Mesothelial cell of epicardium (in vitro differentiated cells): ENCODE measurements at regions not wholly inside any gene's neighbourhood (a gene's known extent, or its start where the extent isn't known, plus 50 kb on each side); places are given as distances from the start of the nearest gene placed in this dataset.

Experiments
- DNase-seq, 2 experiments: peaks; one replicate each; pipeline ENCODE4 v3.0.0; 2021; ENCODE audit warnings: low spot score in 2 of 2; ENCODE audit not compliant: unreplicated experiment in 2 of 2
- H3K27ac Mint-ChIP-seq: 2 replicates; pipeline ENCODE4 v1.8.0; 2021; ENCODE audit warnings: mixed read lengths
- H3K27me3 Mint-ChIP-seq: 2 replicates; pipeline ENCODE4 v1.8.0; 2021; ENCODE audit warnings: low read depth, mixed read lengths
- H3K36me3 Mint-ChIP-seq: 2 replicates; pipeline ENCODE4 v1.8.0; 2021; ENCODE audit warnings: mixed read lengths
- H3K4me1 Mint-ChIP-seq: 2 replicates; pipeline ENCODE4 v1.8.0; 2021; ENCODE audit warnings: mixed read lengths
- H3K4me3 Mint-ChIP-seq: 2 replicates; pipeline ENCODE4 v1.8.0; 2021; ENCODE audit warnings: mild to moderate bottlenecking, moderate library complexity, mixed read lengths
- H3K9me3 Mint-ChIP-seq: 2 replicates; pipeline ENCODE4 v1.8.0; 2021; ENCODE audit warnings: mixed read lengths
- CTCF ChIP-seq: fragments of 200-600 bp; sonication (generic); IDR thresholded peaks from one replicate; pipeline ENCODE4 v1.5.0; 2021; ENCODE audit warnings: antibody characterized with exemption; ENCODE audit not compliant: unreplicated experiment

- Mint-ChIP-seq H3K9me3 (no peaks in the 10 kb centered on the region), H3K27ac (no peak overlapping the region), H3K27me3 (no peaks in the 10 kb centered on the region), H3K4me3 (no peak overlapping the region), H3K4me1 (peaks cover 10% of the 10 kb centered on the region), H3K36me3 (no peaks in the 10 kb centered on the region)
- no peak for DNase-seq
- no peak for TF ChIP-seq CTCF
Observed at GRCh38 chr5:21237461-21237860, 1249.5 kb upstream of the CDH18 start.

GRCh38 chr5:21236971-21237427 is 1249.0 kb upstream of the CDH18 start:
- no peak for DNase-seq
- no peaks in the 10 kb centered on the region for H3K36me3 Mint-ChIP-seq
- no peak for TF ChIP-seq CTCF
- H3K27me3 Mint-ChIP-seq, result no peaks in the 10 kb centered on the region
- no peaks in the 10 kb centered on the region for H3K9me3 Mint-ChIP-seq
- H3K4me3 Mint-ChIP-seq, result no peak overlapping the region
- H3K4me1 Mint-ChIP-seq, result peaks cover 10% of the 10 kb centered on the region
- H3K27ac Mint-ChIP-seq, result peak overlapping the region; percentile 43

GRCh38 chr5:21236104-21236503 is 1248.1 kb upstream of the CDH18 start:
- no peaks in the 10 kb centered on the region for H3K27me3 Mint-ChIP-seq
- no peak for TF ChIP-seq CTCF
- H3K4me1 Mint-ChIP-seq, result peaks cover 10% of the 10 kb centered on the region
- H3K9me3 Mint-ChIP-seq, result no peaks in the 10 kb centered on the region
- no peak overlapping the region for H3K27ac Mint-ChIP-seq
- no peaks in the 10 kb centered on the region for H3K36me3 Mint-ChIP-seq
- DNase-seq, result no peak
- H3K4me3 Mint-ChIP-seq, result no peak overlapping the region

GRCh38 chr5:21225223-21226064 is 1237.4 kb upstream of the CDH18 start:
- H3K4me1 Mint-ChIP-seq, result no peaks in the 10 kb centered on the region
- H3K9me3 Mint-ChIP-seq, result peaks cover 27% of the 10 kb centered on the region
- peaks cover 2% of the 10 kb centered on the region for H3K27me3 Mint-ChIP-seq
- DNase-seq, result no peak
- H3K4me3 Mint-ChIP-seq, result no peak overlapping the region
- TF ChIP-seq CTCF, result no peak
- no peaks in the 10 kb centered on the region for H3K36me3 Mint-ChIP-seq
- H3K27ac Mint-ChIP-seq, result no peak overlapping the region

- no peaks in the 10 kb centered on the region for H3K27me3 Mint-ChIP-seq
- no peak overlapping the region for H3K27ac Mint-ChIP-seq
- no peaks in the 10 kb centered on the region for H3K4me1 Mint-ChIP-seq
- H3K4me3 Mint-ChIP-seq, result no peak overlapping the region
- DNase-seq, result no peak
- no peaks in the 10 kb centered on the region for H3K36me3 Mint-ChIP-seq
- H3K9me3 Mint-ChIP-seq, result peaks cover 9% of the 10 kb centered on the region
- TF ChIP-seq CTCF, result no peak
Observed at GRCh38 chr5:21221616-21222015, 1233.6 kb upstream of the CDH18 start.

GRCh38 chr5:21219966-21220365 is 1232.0 kb upstream of the CDH18 start:
- H3K4me3 Mint-ChIP-seq, result no peak overlapping the region
- TF ChIP-seq CTCF, result no peak
- H3K4me1 Mint-ChIP-seq, result no peaks in the 10 kb centered on the region
- H3K36me3 Mint-ChIP-seq, result no peaks in the 10 kb centered on the region
- no peak for DNase-seq
- no peak overlapping the region for H3K27ac Mint-ChIP-seq
- H3K9me3 Mint-ChIP-seq, result peaks cover 5% of the 10 kb centered on the region
- no peaks in the 10 kb centered on the region for H3K27me3 Mint-ChIP-seq
